ENCODE measurements at regions not wholly inside any gene's neighbourhood (a gene's known extent, or its start where the extent isn't known, plus 50 kb on each side); places are given as distances from the start of the nearest gene placed in this dataset.

GRCh38 chr4:14441561-14441960, 560.7 kb upstream of the CPEB2 start:
- DNase-seq: no peak
- in situ Hi-C loops (cut with HindIII; ENCODE audit: low pct_ligation_motif_present, low pct_unique_long_range_greater_than_20kb, low sequenced_read_pairs): no loop called here

- in situ Hi-C loops (cut with HindIII; ENCODE audit: low pct_ligation_motif_present, low pct_unique_long_range_greater_than_20kb, low sequenced_read_pairs): no loop called here
These were observed 556.4 kb upstream of the CPEB2 start for GRCh38 chr4:14445882-14446281.

GRCh38 chr4:14446311-14446710, 556.0 kb upstream of the CPEB2 start:
- no peak for DNase-seq
- in situ Hi-C loops (cut with HindIII; ENCODE audit: low pct_ligation_motif_present, low pct_unique_long_range_greater_than_20kb, low sequenced_read_pairs): no loop called here

More at GRCh38 chr4:14445882-14446281, 556.4 kb upstream of the CPEB2 start:
- DNase-seq: no peak

- in situ Hi-C loops (cut with HindIII; ENCODE audit: low pct_ligation_motif_present, low pct_unique_long_range_greater_than_20kb, low sequenced_read_pairs): no loop called here
- DNase-seq: no peak
These were observed 555.4 kb upstream of the CPEB2 start for GRCh38 chr4:14446904-14447303.

GRCh38 chr4:14449308-14449707, 553.0 kb upstream of the CPEB2 start:
- DNase-seq: no peak
- in situ Hi-C loops (cut with HindIII; ENCODE audit: low pct_ligation_motif_present, low pct_unique_long_range_greater_than_20kb, low sequenced_read_pairs): no loop called here

- no peak for DNase-seq
- in situ Hi-C loops (cut with HindIII; ENCODE audit: low pct_ligation_motif_present, low pct_unique_long_range_greater_than_20kb, low sequenced_read_pairs): no loop called here
These were observed 550.3 kb upstream of the CPEB2 start for GRCh38 chr4:14452001-14452400.

- in situ Hi-C loops (cut with HindIII; ENCODE audit: low pct_ligation_motif_present, low pct_unique_long_range_greater_than_20kb, low sequenced_read_pairs): no loop called here
These were observed 549.5 kb upstream of the CPEB2 start for GRCh38 chr4:14452764-14453163.

GRCh38 chr4:14458463-14458862, 543.8 kb upstream of the CPEB2 start:
- DNase-seq: no peak
- in situ Hi-C loops (cut with HindIII; ENCODE audit: low pct_ligation_motif_present, low pct_unique_long_range_greater_than_20kb, low sequenced_read_pairs): no loop called here

More at GRCh38 chr4:14452764-14453163, 549.5 kb upstream of the CPEB2 start:
- DNase-seq: no peak

- no peak for DNase-seq
These were observed 537.2 kb upstream of the CPEB2 start for GRCh38 chr4:14465057-14465456.

GRCh38 chr4:14465507-14465906, 536.8 kb upstream of the CPEB2 start:
- in situ Hi-C loops (cut with HindIII; ENCODE audit: low pct_ligation_motif_present, low pct_unique_long_range_greater_than_20kb, low sequenced_read_pairs): no loop called here
- DNase-seq: no peak

More at GRCh38 chr4:14465057-14465456, 537.2 kb upstream of the CPEB2 start:
- in situ Hi-C loops (cut with HindIII; ENCODE audit: low pct_ligation_motif_present, low pct_unique_long_range_greater_than_20kb, low sequenced_read_pairs): no loop called here

GRCh38 chr4:14478504-14478903, 523.8 kb upstream of the CPEB2 start:
- DNase-seq: no peak
- in situ Hi-C loops (cut with HindIII; ENCODE audit: low pct_ligation_motif_present, low pct_unique_long_range_greater_than_20kb, low sequenced_read_pairs): no loop called here

GRCh38 chr4:14496408-14496807, 505.9 kb upstream of the CPEB2 start:
- in situ Hi-C loops (cut with HindIII; ENCODE audit: low pct_ligation_motif_present, low pct_unique_long_range_greater_than_20kb, low sequenced_read_pairs): no loop called here

GRCh38 chr4:14496969-14497368, 505.3 kb upstream of the CPEB2 start:
- DNase-seq: no peak
- in situ Hi-C loops (cut with HindIII; ENCODE audit: low pct_ligation_motif_present, low pct_unique_long_range_greater_than_20kb, low sequenced_read_pairs): no loop called here

More at GRCh38 chr4:14496408-14496807, 505.9 kb upstream of the CPEB2 start:
- DNase-seq: no peak

- no peak for DNase-seq
- in situ Hi-C loops (cut with HindIII; ENCODE audit: low pct_ligation_motif_present, low pct_unique_long_range_greater_than_20kb, low sequenced_read_pairs): no loop called here
These were observed 498.1 kb upstream of the CPEB2 start for GRCh38 chr4:14504162-14504561.

- in situ Hi-C loops (cut with HindIII; ENCODE audit: low pct_ligation_motif_present, low pct_unique_long_range_greater_than_20kb, low sequenced_read_pairs): no loop called here
- DNase-seq: no peak
These were observed 488.8 kb upstream of the CPEB2 start for GRCh38 chr4:14513471-14513870.

GRCh38 chr4:14515556-14515955, 486.7 kb upstream of the CPEB2 start:
- in situ Hi-C loops (cut with HindIII; ENCODE audit: low pct_ligation_motif_present, low pct_unique_long_range_greater_than_20kb, low sequenced_read_pairs): no loop called here
- no peak for DNase-seq

- no peak for DNase-seq
- in situ Hi-C loops (cut with HindIII; ENCODE audit: low pct_ligation_motif_present, low pct_unique_long_range_greater_than_20kb, low sequenced_read_pairs): no loop called here
These were observed 484.1 kb upstream of the CPEB2 start for GRCh38 chr4:14518136-14518535.

- no peak for DNase-seq
- in situ Hi-C loops (cut with HindIII; ENCODE audit: low pct_ligation_motif_present, low pct_unique_long_range_greater_than_20kb, low sequenced_read_pairs): no loop called here
These were observed 482.1 kb upstream of the CPEB2 start for GRCh38 chr4:14520171-14520570.

GRCh38 chr4:14524276-14524675, 478.0 kb upstream of the CPEB2 start:
- in situ Hi-C loops (cut with HindIII; ENCODE audit: low pct_ligation_motif_present, low pct_unique_long_range_greater_than_20kb, low sequenced_read_pairs): no loop called here
- no peak for DNase-seq

GRCh38 chr4:14528918-14529317, 473.4 kb upstream of the CPEB2 start:
- no peak for DNase-seq
- in situ Hi-C loops (cut with HindIII; ENCODE audit: low pct_ligation_motif_present, low pct_unique_long_range_greater_than_20kb, low sequenced_read_pairs): no loop called here

GRCh38 chr4:14529653-14530052, 472.6 kb upstream of the CPEB2 start:
- no peak for DNase-seq
- in situ Hi-C loops (cut with HindIII; ENCODE audit: low pct_ligation_motif_present, low pct_unique_long_range_greater_than_20kb, low sequenced_read_pairs): no loop called here

Data from ACHN (cell line).